Omental fat pad (tissue), 3 donors: ENCODE measurements at regions not wholly inside any gene's neighbourhood (a gene's known extent, or its start where the extent isn't known, plus 50 kb on each side); places are given as distances from the start of the nearest gene placed in this dataset.

ENCODE experiments used
- ATAC-seq: fragments of 150-250 bp; one replicate; pipeline ENCODE4 v1.9.1; 2016; ENCODE audit warnings: mild to moderate bottlenecking, moderate library complexity; ENCODE audit not compliant: low FRiP score
- DNase-seq: peaks from one replicate; pipeline ENCODE4 v3.0.0-alpha.2; 2019; ENCODE audit warnings: low spot score
- TF ChIP-seq, protein P1 (sequence below), 3 donors: fragments of 450-650 bp; IDR thresholded peaks; one replicate each; pipeline ENCODE4 v1.5.1; 2016 to 2017; ENCODE audit warnings: antibody characterized with exemption in 3 of 3, mild to moderate bottlenecking in 3 of 3, moderate library complexity in 2 of 3

GRCh38 chr2:228282376-228282775, 100.9 kb upstream of the SPHKAP start:
- no peak for ATAC-seq

DNA sequence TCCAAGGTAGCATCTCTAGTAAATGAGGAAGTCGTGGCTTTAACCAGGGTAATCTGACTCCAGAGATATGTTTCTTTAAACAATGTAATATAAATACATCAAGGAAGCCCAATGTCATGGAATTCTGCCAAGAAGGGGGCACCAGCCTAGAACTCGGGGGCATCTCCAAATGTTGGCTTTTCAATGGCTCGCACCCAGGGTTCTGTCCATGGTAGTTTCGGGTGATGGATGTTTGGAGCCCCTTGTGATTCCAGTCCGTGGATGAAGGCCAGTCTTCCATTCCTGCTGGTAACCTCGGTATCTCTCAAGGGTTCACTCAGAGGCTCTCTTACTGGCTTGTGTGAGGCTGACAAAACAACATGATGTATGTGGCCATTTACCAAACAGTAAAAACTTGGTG, 91.7 kb upstream of the SPHKAP start:
- no peak for DNase-seq
- TF ChIP-seq, protein P1, sequence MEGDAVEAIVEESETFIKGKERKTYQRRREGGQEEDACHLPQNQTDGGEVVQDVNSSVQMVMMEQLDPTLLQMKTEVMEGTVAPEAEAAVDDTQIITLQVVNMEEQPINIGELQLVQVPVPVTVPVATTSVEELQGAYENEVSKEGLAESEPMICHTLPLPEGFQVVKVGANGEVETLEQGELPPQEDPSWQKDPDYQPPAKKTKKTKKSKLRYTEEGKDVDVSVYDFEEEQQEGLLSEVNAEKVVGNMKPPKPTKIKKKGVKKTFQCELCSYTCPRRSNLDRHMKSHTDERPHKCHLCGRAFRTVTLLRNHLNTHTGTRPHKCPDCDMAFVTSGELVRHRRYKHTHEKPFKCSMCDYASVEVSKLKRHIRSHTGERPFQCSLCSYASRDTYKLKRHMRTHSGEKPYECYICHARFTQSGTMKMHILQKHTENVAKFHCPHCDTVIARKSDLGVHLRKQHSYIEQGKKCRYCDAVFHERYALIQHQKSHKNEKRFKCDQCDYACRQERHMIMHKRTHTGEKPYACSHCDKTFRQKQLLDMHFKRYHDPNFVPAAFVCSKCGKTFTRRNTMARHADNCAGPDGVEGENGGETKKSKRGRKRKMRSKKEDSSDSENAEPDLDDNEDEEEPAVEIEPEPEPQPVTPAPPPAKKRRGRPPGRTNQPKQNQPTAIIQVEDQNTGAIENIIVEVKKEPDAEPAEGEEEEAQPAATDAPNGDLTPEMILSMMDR (IDR thresholded peaks at IDR 0.05): no peak
- ATAC-seq: no peak

More at GRCh38 chr2:228282376-228282775, 100.9 kb upstream of the SPHKAP start:
- DNase-seq: no peak
- TF ChIP-seq, protein P1 (IDR thresholded peaks at IDR 0.05): no peak

DNA sequence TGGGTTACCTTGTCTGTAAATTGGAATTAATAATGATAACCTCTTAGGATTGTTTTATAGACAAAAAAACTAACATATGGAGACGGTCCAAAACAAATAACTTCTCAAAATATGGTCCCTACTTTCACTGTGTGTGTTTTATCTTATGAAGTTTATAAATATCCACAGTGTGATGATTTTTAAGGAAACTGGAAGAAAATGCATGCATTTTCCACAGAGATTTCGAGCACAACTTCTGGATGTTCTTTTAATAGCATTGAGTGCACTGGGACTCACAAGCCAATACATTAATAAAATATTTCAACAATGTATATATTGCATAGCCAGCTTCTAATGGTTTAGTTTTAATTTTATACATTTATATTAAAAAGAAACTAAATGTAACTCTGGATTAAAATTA, 87.9 kb upstream of the SPHKAP start:
- no peak for DNase-seq
- no peak for ATAC-seq
- TF ChIP-seq, protein P1 (IDR thresholded peaks at IDR 0.05): no peak

DNA sequence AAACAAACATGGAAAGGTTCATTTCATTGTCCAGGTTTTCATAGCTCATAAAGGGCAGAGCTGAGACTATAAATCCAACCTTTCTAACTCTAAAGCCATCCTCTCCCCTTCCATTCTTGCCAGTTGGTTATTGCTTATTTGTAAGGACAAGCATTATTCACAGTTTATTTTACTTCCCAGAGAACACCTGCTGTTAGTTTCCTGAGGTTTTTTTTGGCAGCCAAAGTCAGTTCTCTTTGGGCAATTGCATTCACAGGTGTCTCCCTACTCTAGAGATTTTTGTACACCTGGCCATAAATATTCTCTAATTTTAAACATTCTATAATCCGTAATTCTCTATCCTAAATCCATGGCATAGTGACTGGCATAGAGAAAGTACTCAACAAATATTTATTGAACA, 87.3 kb upstream of the SPHKAP start:
- ATAC-seq (no peak), DNase-seq (no peak)
- TF ChIP-seq, protein P1 (IDR thresholded peaks at IDR 0.05): no peak

GRCh38 chr2:228268301-228268700, 86.8 kb upstream of the SPHKAP start:
- ATAC-seq (no peak), DNase-seq (no peak)
- TF ChIP-seq, protein P1 (IDR thresholded peaks at IDR 0.05): no peak

GRCh38 chr2:228263156-228263555, 81.7 kb upstream of the SPHKAP start:
- no peak for DNase-seq
- ATAC-seq: no peak
- TF ChIP-seq, protein P1 (IDR thresholded peaks at IDR 0.05): no peak

DNA sequence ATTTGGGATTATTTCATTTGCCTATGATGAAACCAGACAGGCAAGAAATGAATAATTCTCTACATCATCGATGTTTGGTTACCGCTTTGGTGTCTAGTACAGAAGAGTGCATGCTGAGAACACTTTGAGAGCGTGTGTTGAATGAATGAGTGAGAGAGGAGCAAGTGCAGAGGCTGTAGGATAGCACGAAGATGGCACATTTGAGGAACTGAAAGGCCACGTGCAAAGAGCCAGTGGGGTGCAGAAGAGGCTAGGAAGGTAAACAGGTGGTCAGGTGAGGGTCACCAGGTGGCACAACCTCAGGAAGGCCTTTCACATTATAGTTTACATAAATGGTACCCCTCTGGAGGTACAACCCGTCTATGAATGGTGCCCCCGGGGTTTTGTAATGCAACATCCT, 80.1 kb upstream of the SPHKAP start:
- TF ChIP-seq, protein P1 (IDR thresholded peaks at IDR 0.05): no peak
- DNase-seq (no peak), ATAC-seq (no peak)
